GM21619 (cell line): ENCODE measurements at regions not wholly inside any gene's neighbourhood (a gene's known extent, or its start where the extent isn't known, plus 50 kb on each side); places are given as distances from the start of the nearest gene placed in this dataset.

Source experiments
- ATAC-seq: cut with Tn5 transposase; IDR thresholded peaks from one replicate; pipeline ENCODE4 v1.9.1; 2021; ENCODE audit not compliant: unreplicated experiment

DNA sequence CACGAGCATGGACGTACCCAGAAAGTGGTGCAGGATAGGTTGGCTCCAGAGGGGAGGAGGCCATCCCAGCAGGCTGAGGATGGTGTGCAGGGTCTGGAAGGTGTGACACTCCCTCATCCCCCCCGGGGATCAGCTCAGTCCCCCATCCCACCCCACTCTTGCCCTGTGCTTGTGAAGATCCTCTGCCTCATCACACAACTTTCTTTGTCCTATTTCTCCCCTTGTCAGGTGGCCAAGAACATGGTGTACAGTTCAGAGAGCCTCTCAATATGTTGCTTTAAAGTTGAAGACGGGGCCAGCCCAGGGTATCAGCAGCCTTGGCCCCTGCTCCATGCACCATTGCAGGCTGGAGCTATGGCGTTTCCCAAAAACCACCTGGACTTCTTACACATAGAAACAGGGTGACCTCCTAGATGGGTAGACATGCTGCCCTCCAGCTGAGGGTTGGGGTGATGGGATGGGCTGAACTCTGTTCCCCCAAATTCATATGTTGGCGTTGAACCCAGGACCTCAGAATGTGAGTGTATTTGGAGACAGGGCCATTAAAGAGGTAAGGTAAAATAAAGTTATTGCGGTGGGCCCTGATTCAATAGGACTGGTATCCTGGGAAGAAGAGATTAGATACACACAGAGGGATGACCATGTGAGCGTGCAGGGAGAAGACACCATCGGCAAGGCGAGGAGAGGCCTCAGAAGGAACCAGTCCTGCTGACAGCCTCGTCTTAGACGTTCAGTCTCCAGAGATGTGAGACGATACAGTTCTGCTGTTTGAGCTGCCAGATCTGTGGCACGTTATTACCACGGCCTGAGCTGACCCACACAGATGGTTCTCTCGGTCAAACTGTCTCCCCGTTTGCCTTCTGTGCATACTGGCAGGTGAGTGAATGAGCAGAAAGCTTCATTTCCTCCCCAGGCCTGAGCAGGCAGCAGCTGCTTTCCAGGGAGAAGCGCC, 272.5 kb downstream of the GADD45G start:
- no peak for ATAC-seq

DNA sequence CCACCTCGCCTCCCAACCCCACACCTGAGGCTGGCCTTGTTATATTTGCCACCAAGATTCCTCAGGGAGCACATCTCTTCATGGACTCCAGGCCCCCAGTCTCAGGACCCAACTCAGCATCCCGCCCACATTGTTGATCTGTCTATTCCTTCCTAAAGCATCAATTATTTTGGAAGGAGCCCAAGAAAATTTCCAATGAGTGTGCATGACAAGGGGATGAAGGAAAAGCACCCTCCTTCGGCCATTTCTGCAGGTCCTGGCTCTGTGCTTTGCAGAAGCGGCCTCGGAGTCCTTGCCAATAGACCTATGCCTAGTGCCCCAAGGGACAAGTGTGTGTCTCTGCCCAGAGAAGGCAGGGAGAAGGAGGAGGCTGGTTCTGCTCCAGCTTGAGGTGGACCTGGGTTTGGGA, 273.2 kb downstream of the GADD45G start:
- ATAC-seq: no peak

DNA sequence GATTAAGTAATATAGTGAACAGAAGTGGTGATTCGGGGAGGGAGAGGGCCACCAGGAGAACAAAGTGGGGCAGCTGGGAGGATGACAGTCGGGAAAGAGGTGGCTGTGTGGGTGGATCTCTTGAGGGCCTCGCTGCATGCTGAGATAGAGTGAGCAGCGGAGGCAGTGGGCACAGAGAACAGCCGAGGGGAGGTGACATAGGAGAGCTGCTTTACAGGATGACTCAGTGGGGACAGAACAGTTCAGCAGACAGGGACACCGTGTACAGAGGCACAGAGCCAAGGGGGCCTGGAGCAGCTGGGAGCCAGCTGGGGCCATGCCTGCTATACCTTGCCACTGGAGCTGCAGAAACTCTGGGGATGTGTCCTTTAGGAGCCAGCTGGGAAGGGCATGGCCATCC, 273.9 kb downstream of the GADD45G start:
- no peak for ATAC-seq

DNA sequence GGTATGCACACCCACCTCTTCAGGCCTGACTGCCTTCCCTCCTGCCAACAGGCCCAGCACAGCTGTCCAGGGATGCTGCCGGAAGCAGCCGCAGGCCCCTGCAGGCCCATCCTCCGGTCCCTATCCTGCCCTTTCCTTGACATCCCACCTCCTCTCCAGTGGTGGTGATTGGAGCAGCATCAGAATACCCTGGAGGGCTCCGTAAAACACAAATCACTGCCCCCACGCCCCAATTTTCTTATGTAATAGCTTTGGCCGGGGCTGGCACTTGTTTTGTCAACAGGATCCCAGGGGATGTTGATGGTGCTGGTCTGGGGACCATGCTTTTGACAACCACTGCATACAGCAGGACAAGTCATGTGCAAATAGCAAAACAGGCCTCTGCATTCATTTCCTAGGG, 274.5 kb downstream of the GADD45G start:
- ATAC-seq: no peak

DNA sequence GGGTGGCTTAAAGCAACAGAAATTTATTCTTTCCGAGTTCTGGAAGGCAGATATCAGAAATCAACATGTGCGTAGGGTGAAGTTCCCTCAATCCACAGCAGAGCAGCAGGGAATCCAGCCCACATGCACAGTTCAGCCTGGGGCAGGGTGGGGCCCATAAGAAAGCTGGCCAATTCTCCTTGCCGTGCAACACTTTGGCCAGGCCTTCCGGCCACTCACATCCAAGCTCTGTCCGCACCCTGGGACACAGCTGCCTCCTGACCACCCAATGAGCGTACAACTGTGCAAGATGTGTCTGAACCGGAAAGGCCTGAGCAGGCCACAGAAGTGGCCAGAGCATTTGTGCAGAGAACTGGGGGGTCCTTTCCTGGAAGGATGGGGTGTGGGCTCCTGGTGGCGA, 274.9 kb downstream of the GADD45G start:
- no peak for ATAC-seq

DNA sequence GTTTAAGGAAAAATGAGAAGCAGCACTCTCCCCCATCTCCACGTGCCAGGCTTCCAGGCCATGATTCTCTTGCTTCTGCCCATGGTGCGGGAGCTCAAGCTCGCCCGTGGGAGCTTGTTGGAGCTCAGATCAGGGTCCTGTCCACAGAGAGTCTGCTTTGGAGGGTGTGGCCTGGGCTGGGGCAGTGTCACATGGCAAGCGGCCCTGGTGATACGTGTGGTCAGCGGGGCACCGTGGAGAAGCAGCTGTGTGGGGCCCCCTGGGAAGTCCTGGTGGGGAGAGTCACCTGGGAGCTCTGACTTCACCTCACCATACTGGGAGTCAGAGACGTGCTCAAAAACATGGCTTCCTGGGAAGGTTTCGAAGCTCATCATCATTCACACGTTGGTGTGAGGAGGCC, 275.3 kb downstream of the GADD45G start:
- no peak for ATAC-seq

DNA sequence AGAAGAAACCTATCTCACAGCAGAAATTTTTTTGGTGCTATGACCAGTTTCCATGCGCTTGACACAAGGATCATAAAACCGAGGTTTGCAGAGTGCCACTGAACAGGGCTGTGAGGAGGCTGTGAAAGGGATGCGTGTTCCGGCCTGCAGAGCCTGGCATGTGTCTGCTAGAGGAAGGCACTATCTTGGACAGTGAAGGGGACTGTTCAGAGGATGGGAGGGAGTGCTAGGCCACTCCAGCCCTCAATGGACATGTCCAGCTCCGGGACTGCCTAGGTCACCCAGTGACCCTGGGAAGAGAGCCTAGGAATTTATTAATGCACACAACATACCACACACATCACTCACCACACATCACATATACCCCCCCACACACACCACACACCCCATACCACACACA, 275.9 kb downstream of the GADD45G start:
- ATAC-seq: no peak

DNA sequence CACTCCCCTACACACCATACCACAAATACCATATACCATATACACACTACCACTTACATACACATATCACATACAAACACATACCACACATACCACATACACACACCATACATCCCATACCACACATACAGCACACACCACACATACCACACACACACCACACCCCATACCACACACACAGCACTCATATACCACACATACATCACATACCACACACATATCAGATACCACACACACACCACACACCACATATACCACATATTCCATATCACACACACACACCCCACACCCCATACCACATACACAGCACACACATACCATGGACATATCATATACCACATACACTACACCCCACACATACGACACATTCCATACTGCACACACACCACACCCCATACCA, 276.6 kb downstream of the GADD45G start:
- no peak for ATAC-seq

DNA sequence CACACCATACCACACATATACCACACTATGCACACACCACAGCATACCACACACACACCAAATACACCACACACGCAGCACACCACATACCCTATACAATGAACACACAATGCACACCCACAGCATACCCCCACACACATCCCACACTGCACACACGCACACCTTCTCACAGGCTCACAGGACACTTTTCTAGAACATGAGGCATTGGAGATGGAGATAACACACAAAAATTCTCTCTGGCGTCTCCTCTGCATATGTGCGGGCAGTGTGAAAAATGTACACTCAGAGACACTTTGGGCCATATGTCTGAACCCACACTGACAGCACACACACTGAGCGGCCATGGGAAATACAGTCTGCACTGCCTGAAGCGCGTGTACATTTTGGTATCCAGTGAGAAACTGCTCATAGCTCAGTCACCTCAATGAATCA, 278.1 kb downstream of the GADD45G start:
- ATAC-seq: no peak

DNA sequence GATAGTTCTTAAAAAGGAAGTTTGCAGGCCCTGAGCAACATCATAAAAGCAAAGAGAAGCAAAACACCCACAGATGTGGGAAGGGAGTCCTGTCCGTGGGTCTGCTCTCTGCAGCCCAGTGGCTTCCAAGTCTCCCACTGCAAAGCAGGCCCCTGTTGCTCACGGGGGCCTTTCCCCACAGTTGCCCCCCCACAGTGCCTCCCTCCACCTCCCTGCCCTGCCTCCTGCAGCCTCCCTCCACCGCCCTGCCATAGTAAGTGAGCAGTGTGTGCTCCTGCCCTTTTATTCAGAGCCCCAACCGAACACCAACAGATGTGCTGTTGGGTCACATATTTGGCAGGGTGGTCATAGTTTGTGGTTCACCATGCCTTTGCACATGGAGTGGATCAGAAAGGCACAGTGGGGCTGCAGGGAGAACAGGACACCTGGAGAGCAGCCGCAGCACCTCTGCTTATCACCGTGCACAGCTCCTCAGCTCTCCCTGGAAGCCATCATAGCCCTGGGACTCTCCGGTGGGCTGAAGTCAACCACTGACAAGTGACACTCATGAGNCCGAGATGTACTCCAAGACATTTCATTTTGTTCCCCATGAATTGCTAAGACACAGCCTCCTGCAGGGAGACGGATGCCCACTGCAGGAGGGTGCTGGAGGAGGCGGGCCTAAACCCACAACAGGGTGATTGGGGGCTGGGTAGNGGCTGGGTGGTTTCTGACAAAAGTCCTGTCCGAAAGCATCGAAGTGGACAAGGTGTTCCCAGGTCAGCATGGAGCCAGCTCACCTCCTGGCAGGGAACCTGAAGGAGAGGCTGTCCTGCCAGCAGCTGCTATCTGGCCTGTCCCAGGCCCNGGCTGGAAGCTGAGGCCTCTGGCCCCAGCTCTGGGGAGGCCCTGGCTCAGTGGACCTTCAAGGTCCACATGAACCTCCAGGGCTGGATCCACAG, 278.9 kb downstream of the GADD45G start:
- no peak for ATAC-seq

DNA sequence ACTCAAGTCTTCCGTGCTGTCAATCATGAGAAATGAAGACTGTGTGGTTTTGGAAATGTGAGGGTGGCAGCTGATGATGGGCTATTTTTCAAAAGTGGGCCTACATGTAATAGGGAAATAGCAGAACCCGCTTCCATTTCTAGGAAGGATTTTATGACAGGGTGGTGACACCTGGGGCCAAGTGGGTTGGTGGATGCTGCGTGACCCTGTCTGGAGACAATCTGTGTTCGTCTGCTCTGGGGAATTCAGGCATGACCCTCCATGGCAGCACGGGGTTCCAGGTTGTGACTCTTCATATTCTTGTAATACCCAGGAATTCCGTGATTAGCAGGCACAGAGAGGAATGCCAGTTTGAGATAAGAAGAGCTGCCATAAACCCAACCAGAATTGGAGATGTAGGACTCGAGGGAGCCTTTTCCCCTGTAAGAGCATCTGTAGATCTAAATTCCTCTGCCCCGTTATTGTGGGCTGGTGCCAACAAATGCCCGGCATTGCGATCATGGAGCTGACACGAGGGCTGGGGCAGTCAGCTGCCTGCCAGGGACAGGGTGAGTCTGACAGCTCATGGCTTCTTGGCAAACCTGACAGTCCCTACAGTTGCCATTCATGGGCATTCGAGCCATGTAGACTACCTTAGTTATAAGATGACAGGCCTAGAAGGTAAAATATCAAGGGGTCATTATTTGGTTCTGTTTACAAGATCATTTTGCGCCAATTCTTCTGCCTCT, 279.7 kb downstream of the GADD45G start:
- ATAC-seq: no peak

DNA sequence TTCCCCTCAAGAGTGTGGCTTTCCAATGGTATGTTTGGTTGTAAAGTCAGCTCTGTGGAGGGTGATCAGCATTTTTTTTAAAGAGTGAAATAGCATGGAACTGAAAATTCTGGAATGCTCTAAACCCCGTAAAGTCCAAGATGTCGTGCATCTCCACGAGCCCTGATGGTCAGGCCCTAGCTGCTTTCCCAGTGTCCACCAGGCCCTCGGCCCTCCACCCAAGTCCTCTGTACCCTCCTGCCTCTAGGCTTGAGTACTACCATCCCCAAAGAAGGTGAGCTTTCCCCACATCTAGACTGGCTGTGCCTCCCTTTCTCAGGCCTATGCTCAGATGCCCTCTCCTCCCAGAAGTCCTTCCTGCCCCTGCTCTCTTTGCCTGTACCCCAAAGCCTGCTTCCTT, 280.3 kb downstream of the GADD45G start:
- no peak for ATAC-seq

DNA sequence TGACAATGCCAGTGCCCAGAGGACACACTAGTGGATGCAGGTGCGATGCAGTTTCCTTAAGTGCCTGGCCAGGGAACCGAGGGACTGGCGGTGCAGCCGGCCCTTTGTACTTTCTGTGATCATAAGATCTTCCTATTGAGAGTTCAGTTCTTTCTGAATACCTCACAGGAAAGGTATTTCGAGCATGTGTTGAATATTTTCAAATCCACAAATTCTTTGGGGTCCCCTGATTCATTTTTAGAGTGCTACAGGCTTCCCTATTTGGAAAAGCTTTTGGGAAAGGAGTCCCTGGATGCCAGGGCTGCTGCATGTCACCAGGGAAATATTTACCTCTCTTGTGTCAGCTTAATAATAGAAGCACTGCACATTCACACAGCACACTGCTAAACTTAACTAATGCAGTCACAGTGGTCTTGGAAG, 281.5 kb downstream of the GADD45G start:
- ATAC-seq: no peak

DNA sequence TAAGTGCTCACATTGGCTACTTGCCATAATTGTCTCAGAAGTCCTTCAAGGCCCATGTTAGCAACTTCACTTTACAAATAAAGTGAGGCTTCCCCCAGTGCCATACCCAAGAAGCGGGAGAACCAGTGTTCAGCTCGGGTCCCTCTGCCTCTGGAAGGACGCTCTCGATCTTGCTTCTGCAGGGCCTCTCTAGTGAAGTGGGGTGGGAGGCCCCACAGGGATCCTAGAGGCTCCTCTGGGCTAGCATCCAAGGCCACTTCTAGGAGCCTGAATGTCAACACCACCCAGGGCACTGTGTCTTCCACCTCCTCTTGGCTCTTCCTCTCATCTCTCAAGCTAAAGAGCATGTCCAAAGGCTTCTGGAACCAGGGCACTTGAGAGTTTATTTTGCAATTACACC, 282.5 kb downstream of the GADD45G start:
- ATAC-seq: no peak

DNA sequence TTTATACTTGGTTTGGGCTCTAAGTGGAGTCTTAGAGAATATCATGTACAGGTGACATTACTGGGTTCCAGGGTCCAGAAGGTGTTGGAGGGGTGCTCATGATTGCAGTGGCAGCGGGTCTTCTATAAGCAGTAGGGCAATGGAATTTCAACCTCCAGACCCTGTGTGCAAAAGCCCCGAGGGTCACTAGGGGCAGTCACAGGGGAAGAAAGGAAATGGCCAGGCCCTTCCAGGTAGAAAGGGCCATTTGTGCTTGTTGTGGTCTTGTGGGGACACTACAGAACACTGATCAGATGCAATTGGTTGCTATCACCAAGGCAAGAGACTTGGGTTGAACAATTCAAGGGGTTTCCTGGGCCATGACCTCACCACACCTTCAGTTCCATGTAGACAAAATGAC, 283.4 kb downstream of the GADD45G start:
- ATAC-seq: no peak

DNA sequence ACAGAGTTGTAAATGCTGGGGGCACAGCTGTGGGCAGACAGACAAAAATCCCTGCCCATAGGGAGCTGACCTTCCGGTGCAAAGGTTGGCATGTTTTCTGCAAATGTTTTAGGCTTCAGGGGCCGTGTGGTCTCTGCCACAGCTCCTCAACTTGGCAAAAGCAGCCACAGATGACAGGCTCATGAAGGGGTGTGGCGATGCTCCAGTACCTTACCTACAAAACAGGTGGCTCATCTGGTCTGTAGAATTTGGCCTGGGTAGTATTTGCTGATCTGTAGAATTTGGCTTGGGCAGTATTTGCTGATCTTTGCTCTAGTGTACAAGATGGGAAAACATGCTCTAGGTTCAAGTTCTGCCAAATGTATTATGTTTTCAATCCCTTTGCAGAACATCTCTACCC, 283.9 kb downstream of the GADD45G start:
- no peak for ATAC-seq

DNA sequence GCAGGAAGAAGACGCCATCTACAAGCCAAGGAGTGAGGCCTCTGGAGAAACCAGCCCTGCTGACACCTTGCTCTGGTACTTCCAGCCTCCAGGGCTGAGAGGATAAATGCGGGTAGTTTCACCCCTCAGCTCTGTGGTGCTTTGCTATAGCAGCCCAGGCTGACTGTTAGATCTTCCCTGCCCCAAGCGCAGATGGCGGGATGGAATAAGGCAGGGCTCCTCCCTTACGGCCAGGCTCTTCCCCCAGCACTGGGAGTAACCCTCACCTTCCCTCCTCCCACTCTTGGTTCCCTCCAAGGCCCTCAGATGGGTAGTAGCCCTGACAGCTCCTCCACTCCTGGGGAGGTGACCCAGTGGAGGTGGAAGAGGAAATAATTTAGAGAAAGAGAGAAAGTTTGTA, 285.1 kb downstream of the GADD45G start:
- no peak for ATAC-seq

DNA sequence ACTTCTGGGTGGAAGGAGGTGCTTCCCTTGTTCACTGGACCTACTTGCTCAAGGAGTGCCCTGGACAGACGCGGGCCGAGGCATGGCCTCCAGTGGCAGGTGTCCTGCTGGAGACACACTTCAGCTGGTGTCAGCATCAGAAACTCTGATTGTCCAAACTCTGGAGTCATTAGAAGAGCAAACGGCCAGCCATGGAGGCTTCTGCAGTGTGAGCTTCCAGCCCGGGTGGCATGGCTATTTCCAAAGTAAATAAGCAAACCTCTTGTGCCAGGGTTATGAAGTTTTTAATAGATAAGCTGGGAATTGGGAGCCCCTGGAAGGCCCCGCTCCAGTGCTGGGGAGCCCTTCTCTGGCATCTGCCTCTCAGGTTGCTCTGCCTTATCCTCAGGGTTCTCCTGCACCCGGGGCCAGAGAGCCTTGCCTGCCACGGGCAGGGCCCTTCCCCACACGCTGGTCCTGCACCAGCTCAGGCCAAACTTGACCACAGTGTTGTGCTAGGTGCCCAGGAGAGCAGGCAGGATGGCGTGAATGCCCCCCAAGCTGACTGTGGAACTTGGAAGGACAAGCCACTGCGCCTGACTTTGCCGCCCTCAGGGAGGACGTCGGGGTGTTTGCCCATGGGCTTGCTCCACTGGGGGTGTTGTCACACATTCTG, 285.6 kb downstream of the GADD45G start:
- no peak for ATAC-seq

DNA sequence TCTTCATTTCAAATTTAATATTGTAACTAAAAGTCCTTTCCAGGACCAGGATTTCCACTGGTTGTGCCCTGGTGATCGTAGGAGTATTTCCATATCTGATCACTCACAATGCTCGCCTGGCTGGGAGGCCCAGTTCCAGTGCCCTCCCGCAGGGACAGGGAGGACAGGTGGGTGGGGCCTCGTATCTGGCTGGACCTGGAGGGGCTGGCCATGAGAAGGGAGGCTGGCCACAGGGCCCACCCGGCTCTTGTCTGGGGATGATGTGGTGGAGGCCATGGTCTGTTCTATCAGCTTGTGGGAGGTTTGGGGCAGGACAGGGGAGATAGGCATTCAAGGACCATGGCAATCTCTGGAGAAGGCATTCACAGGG, 286.4 kb downstream of the GADD45G start:
- no peak for ATAC-seq

DNA sequence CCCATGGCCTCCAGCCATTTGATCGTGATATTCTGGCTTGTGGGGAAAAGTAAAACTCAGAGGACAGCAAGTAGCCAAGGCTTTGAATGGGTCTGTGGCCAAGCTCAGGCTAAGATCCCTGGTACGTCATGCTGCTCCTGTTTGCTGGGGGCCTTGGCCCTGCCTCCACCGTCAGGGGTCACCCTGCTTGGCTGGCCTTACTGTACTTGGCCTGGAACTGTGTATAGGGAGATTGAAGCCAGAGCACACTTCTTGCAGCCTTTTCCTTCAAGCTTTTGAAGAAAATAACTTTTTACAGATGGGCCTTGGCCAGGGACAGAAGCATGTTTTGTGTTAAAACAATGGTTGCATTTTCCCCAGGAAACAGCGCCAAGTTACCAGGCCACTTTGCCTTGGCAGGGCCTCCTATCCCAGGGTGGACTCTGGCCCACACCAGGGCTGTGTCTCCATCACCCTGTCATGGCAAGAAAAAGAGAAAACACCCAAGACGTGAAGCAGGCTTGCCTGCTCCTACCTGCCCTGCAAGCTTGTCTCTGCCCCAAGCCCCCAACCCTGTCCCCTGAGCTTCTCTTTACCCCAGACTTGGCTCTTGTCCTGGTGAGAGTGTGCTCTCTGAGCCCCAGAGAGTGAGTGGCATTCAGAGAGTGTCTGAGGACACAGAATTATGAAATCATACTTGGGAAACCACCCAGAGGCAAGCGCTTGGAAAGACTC, 286.9 kb downstream of the GADD45G start:
- ATAC-seq: no peak
